MV-4-11 (cell line): ENCODE measurements at regions not wholly inside any gene's neighbourhood (a gene's known extent, or its start where the extent isn't known, plus 50 kb on each side); places are given as distances from the start of the nearest gene placed in this dataset.
"Not testable (repeated sequence)": the region's sequence is repeated elsewhere in the genome, so short reads cannot be mapped to it uniquely, and the experiment has no call there.

Experiments
- DNase-seq: peaks from one replicate; lab custom pipeline; 2025; lab: John Stamatoyannopoulos, UW

- not testable (repeated sequence) for DNase-seq
Observed at GRCh38 chr7:65510187-65510538, 136.5 kb downstream of the ZNF92 start.

GRCh38 chr7:65519751-65520150 is 146.1 kb downstream of the ZNF92 start:
- DNase-seq, result not testable (repeated sequence)

DNA sequence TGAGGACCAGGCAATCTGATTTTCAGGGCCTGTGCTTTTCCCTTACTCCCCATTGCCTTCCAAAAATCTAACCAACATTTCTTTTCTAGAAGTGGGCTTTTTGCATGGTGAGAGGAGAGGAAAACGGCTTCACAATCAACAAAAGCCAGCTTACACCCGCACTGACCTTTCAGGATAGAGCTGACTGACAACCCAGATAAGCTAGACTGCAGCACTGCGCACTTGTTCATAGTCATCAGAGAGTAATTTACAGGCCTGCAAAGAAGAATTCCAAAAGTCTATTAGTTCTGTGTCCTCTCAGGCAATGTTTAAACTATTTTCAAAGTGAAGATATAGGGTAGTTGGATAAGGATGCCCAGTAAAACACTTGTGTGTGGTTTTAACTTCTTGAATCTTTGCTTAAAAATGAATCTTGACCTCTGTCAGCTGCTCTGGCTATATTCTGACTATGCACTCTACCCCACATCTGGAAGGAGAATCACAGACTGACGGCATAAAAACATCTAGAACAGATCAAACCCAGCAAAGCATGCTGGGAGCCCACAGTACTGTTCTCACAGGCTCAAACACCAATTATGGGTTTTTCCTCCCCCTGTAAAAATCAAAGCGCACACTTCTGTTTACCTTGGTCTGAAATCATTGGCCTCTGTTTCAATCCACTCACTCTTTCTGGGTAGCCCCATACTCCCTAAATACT is 172.0 kb downstream of the ZNF92 start:
- DNase-seq, result not testable (repeated sequence)

- not testable (repeated sequence) for DNase-seq
Observed at GRCh38 chr7:65549589-65550443, 176.2 kb downstream of the ZNF92 start.

- DNase-seq, result not testable (repeated sequence)
Observed at GRCh38 chr7:65550444-65550809, 176.8 kb downstream of the ZNF92 start.

DNA sequence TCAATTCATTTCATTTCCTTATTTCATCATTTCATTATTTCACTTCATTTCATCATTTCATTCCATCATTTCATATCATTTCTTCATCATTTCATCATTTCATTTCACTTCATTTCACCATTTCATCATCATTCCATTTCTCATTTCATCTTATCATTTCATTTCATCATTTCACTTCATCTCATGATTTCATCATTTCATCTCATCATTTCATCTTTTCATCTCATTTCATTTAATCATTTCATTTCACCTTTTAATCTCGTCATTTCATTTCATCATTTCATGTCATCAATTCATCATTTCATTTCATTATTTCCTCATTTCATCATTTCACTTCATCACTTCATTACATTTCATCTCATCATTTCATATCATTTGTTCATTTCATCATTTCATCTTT is 177.4 kb downstream of the ZNF92 start:
- DNase-seq, result not testable (repeated sequence)

- DNase-seq, result not testable (repeated sequence)
Observed at GRCh38 chr7:65554553-65555476, 181.2 kb downstream of the ZNF92 start.

GRCh38 chr7:65558584-65558983 is 184.9 kb downstream of the ZNF92 start:
- not testable (repeated sequence) for DNase-seq

- not testable (repeated sequence) for DNase-seq
Observed at GRCh38 chr7:65561786-65562372, 188.2 kb downstream of the ZNF92 start.

GRCh38 chr7:65562522-65562921 is 188.9 kb downstream of the ZNF92 start:
- not testable (repeated sequence) for DNase-seq

GRCh38 chr7:65563333-65563732 is 189.7 kb downstream of the ZNF92 start:
- not testable (repeated sequence) for DNase-seq

DNA sequence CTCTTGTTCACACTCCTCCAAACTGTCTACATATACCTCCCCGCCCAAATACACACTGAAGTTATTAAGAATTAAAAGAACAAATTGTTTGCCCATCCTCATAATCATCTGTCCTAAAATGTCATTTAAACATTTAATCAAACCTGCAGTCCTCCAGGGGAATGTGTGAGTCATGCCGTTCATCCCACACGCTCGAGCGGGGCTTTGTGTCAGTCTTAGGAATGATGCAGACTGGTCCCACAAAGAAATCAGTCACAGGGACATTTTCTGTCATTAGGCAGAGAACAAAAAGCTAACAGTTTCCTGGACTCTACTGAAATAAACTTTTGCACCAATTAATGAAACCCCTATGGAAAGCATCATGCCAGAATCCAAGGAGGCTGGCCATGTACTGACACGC is 194.6 kb downstream of the ZNF92 start:
- not testable (repeated sequence) for DNase-seq

DNA sequence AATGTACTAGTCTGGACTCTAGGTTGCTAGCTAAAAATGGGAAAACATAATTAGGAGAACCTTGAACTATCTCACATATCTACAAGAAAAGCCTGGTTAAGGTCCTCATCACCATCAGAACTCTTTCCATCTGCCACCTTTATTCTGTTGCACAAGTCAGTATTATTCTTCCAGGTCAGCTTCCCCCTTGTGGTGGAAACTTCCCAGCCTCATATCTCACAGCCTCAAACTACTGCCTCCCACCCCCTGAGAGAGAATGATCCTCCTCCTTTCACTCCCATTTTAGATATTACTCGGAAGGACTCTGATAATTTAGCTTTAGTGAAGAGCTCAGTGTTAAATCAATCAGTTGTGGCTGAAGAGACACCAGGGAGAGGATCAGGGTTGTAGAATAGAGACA is 197.3 kb downstream of the ZNF92 start:
- DNase-seq, result not testable (repeated sequence)

DNA sequence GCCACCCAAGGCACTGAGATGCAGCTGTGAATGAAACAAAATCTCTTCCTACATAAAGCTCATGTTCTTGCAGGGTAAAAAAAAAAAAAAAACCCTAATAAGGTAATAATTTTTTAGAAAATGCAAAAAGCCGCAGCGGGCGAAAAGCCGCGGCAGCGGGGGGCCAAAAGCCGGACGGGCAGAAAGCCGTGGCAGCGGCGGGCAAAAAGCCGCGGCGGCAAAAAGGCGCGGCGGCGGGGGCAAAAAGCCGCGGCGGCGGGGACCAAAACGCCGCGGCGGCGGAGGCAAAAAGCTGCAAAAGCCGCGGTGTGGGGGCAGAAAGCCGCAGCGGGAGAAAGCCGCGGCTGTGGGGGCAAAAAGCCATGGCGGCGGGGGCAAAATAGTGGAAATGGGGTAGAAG is 198.9 kb downstream of the ZNF92 start:
- not testable (repeated sequence) for DNase-seq

DNA sequence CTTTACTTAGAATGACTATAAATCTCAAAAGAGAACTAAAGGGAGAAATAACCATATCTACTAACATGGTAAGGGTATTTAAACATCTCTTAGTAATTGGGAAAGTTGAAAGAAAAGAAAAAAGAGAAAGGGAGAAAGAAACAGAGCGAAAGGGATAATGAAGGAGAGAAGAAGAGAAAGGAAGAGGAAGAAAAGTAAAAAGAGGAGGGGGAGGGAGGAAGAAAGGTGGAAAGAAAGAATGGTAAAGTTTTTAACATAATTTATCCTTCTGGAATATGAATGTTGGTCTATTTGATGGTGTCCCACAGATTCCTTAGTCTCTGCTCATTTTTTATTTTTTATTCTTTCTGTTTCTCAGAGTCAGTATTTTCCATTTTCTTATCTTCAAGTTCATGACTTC is 202.7 kb downstream of the ZNF92 start:
- not testable (repeated sequence) for DNase-seq

DNA sequence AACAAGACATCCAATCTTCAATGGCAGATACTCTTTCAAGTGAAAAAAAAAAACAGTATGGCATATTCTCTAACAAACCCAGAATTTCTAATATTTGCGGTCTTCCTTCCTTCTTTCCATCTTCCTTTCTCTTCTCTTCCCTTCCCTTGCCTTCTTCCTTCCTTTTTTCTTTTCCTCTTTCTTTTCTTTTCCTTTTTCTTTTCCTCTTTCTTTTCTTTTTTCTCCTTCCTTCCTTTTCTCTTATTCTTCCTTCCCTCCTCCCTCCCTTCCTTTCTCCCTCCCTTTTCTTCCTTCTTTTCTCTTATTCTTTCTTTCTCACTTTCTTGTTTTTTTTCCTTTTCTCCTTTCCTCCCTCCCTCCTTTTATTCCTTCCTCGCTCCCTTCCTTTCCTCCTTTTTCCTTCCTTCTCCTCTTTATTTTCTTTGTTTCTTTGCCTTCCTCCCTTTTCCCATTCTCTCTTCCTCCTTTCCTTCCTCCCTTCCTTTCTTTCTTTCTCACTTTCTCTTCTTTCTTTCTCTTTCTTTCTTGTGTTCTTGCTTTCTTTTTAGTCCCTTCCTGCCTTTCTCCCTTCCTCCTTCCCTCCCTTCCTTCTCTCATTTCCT is 209.0 kb downstream of the ZNF92 start:
- DNase-seq, result not testable (repeated sequence)

GRCh38 chr7:65602495-65602894 is 228.8 kb downstream of the ZNF92 start:
- not testable (repeated sequence) for DNase-seq

DNA sequence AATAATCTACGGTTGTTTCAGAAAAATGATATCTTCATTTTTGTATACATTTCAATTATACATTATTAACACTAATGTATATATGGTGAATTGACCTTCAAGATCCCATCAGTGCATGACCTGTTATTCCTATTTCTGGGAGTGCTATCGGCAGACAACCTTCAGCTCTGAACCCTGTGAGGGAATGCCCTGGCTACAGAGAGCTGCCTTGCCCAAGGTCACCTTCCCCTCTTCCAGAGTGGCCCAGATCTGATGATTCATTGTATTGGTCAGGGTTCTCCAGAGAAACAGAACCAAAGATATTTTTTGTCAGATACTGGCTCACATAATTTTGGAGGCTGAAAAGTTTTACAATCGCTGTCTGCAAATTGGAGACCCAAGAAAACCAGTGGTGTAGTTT is 235.5 kb downstream of the ZNF92 start:
- no peak for DNase-seq

DNA sequence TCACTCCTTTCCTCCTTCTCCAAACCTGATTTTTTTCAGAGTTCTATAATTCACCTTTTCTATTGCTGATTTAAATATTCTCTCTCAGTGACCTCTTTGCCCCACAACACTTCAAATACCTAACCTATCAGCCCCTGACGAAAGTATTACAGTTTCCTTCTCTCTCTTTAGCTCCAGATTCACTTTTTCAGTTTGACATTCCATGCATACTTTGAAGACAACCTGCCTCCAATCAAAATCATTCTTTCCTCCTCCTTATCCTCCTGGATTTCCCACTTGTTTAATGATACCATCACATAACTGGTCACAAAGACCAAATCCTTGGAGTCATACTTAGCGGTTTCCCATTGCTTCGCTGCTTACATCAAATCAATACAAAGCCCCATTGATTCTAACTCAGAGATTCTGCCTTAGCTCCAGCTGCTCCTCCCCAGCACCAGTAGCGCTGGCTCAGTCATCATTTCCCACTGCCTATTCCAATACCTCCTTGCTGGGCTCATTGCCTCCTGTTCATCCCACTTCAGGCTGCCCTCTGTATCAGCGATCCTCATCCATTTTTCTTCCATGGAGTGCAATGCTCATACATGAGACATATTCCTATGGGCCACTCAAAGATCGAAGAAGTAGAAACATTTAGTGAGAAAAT is 240.1 kb downstream of the ZNF92 start:
- DNase-seq, result not testable (repeated sequence)

- not testable (repeated sequence) for DNase-seq
Observed at GRCh38 chr7:65616111-65616510, 242.5 kb downstream of the ZNF92 start.

- not testable (repeated sequence) for DNase-seq
Observed at GRCh38 chr7:65620216-65620615, 246.6 kb downstream of the ZNF92 start.
